ENCODE measurements at regions not wholly inside any gene's neighbourhood (a gene's known extent, or its start where the extent isn't known, plus 50 kb on each side); places are given as distances from the start of the nearest gene placed in this dataset.

- H2AK5ac ChIP-seq (ENCODE audit: low read depth, low read length): no peak overlapping the region
- in situ Hi-C loops (cut with MboI; ENCODE audit: low sequenced_read_pairs): no loop called here
- no peak for TF ChIP-seq SMC3 (IDR thresholded peaks at IDR 0.05; ENCODE audit: low read depth, low read length)
- TF ChIP-seq CEBPB (IDR thresholded peaks at IDR 0.05; ENCODE audit: low read depth, low read length): no peak
- TF ChIP-seq CHD1 (IDR thresholded peaks at IDR 0.05; ENCODE audit: low read depth, low read length): no peak
- TF ChIP-seq POLR2A (IDR thresholded peaks at IDR 0.05; ENCODE audit: low read depth, low read length): no peak
- no peak for TF ChIP-seq CTCF (conservative IDR thresholded peaks at IDR 0.05; ENCODE audit: low read depth, low read length)
- TF ChIP-seq RFX5 (IDR thresholded peaks at IDR 0.05; ENCODE audit: low read depth, low read length): no peak
- TF ChIP-seq BHLHE40 (IDR thresholded peaks at IDR 0.05; ENCODE audit: low read depth, low read length): no peak
- no peak for TF ChIP-seq MXI1 (IDR thresholded peaks at IDR 0.05; ENCODE audit: borderline replicate concordance, low read depth, low read length)
- no peak for TF ChIP-seq USF2 (IDR thresholded peaks at IDR 0.05; ENCODE audit: low read depth, low read length)
- TF ChIP-seq FOS (IDR thresholded peaks at IDR 0.05; ENCODE audit: low read depth, low read length): no peak
- no peak for TF ChIP-seq RCOR1 (IDR thresholded peaks at IDR 0.05; ENCODE audit: insufficient replicate concordance, low read length)
- no peak for TF ChIP-seq MAZ (IDR thresholded peaks at IDR 0.05; ENCODE audit: borderline replicate concordance, low read depth, low read length)
- no peak for TF ChIP-seq RAD21 (IDR thresholded peaks at IDR 0.05; ENCODE audit: low read length)
- TF ChIP-seq ELK1 (IDR thresholded peaks at IDR 0.05; ENCODE audit: borderline replicate concordance, low read depth, low read length): no peak
- TF ChIP-seq NFE2L2 (IDR thresholded peaks at IDR 0.05; ENCODE audit: low read depth, low read length): no peak
- H3K9me3 ChIP-seq (ENCODE audit: control insufficient read depth, insufficient read depth, low read length): no peaks in the 10 kb centered on the region
- H3K23ac ChIP-seq (ENCODE audit: low read depth, low read length): no peak overlapping the region
- no peak overlapping the region for H3K27ac ChIP-seq (ENCODE audit: insufficient read depth, low read length)
- H2AFZ ChIP-seq (replicated peaks; ENCODE audit: low read length, poor library complexity): no peak overlapping the region
- no peak overlapping the region for H2BK20ac ChIP-seq (ENCODE audit: low read depth, low read length)
- H2BK120ac ChIP-seq (ENCODE audit: low read depth, low read length): no peak overlapping the region
- no peaks in the 10 kb centered on the region for H3K9me1 ChIP-seq (ENCODE audit: insufficient read depth, low read length)
- no peak overlapping the region for H4K8ac ChIP-seq (ENCODE audit: low read depth in 2 of 2, low read length in 2 of 2)
- H3K4me1 ChIP-seq (ENCODE audit: control insufficient read depth, insufficient read depth, low read length): no peaks in the 10 kb centered on the region
- POLR2A ChIA-PET (ENCODE audit: unreplicated experiment): no interaction called here
- no peak overlapping the region for H3K9ac ChIP-seq (ENCODE audit: low read depth, low read length)
- no peak overlapping the region for H3K18ac ChIP-seq (ENCODE audit: low read depth, low read length)
- no peaks in the 10 kb centered on the region for H4K20me1 ChIP-seq (ENCODE audit: insufficient read depth, low read length)
- no peak overlapping the region for H3K56ac ChIP-seq (ENCODE audit: extremely low read depth, insufficient read depth, low read length)
- no peak overlapping the region for H4K5ac ChIP-seq (ENCODE audit: low read depth, low read length)
- ATAC-seq (ENCODE audit: low read depth) (peak; percentile 84), DNase-seq (peak; percentile 76)
- H3K4me2 ChIP-seq (ENCODE audit: low read depth, low read length): no peak overlapping the region
- no peak overlapping the region for H4K91ac ChIP-seq (ENCODE audit: insufficient read depth, low read depth, low read length)
- no peak overlapping the region for H3K14ac ChIP-seq (replicated peaks; ENCODE audit: low read depth, low read length)
- H2BK5ac ChIP-seq (ENCODE audit: low read depth, low read length, poor library complexity, severe bottlenecking): no peak overlapping the region
- H3K36me3 ChIP-seq (ENCODE audit: control insufficient read depth, insufficient read depth, low read length): no peaks in the 10 kb centered on the region
- H2BK15ac ChIP-seq (ENCODE audit: low read depth, low read length): no peak overlapping the region
- no peaks in the 10 kb centered on the region for H3K79me1 ChIP-seq (ENCODE audit: low read depth in 1 of 2, low read length in 2 of 2)
- H3K4ac ChIP-seq (ENCODE audit: low read depth, low read length): no peak overlapping the region
- no peaks in the 10 kb centered on the region for H3K27me3 ChIP-seq (ENCODE audit: control insufficient read depth, insufficient read depth, low read length)
- no CpG with 5 or more reads among the region's 2 CpGs for WGBS, 2 experiments (ENCODE audit: extremely low coverage in 2 of 2, insufficient read length in 1 of 2)
- dilution Hi-C loops (cut with HindIII; ENCODE audit: low sequenced_read_pairs, unreplicated experiment): no loop called here
- CTCF ChIA-PET: no interaction called here
- intact Hi-C loops (cut with micrococcal nuclease): no loop called here
- no peak overlapping the region for H2AK9ac ChIP-seq (replicated peaks; ENCODE audit: low read depth, low read length, poor library complexity)
- BruUV-seq (replicated peaks): no TSS peak
- H3K4me3 ChIP-seq (ENCODE audit: insufficient read depth, low read depth, low read length): no peak overlapping the region
These were observed 614.8 kb upstream of the FAM241A start for GRCh38 chr4:111530446-111530845.

Measured in IMR-90 (cell line).